ENCODE measurements at regions not wholly inside any gene's neighbourhood (a gene's known extent, or its start where the extent isn't known, plus 50 kb on each side); places are given as distances from the start of the nearest gene placed in this dataset.

- Histone ChIP-seq H3K4me3 (ENCODE audit: low read depth in 1 of 2, low read length in 2 of 2) (no peak overlapping the region), H3K27ac (ENCODE audit: low read depth in 2 of 2, low read length in 1 of 2) (no peak overlapping the region), H3K9me3 (ENCODE audit: control insufficient read depth in 2 of 2, insufficient read depth in 1 of 2, low read depth in 1 of 2, low read length in 1 of 2) (peaks cover 0 to 2% of the 10 kb centered on the region in 2 donors), H3K27me3 (ENCODE audit: control insufficient read depth in 1 of 2, insufficient read depth in 2 of 2, low read length in 2 of 2) (no peaks in the 10 kb centered on the region), H3K36me3 (ENCODE audit: control insufficient read depth in 2 of 2, insufficient read depth in 2 of 2, low read length in 1 of 2) (no peaks in the 10 kb centered on the region), H3K4me1 (ENCODE audit: control insufficient read depth in 2 of 2, insufficient read depth in 2 of 2, low read length in 1 of 2) (no peaks in the 10 kb centered on the region)
- 56 to 78% methylated on average over 12 of the region's 12 CpGs for WGBS, 2 donors
Measured at GRCh38 chr12:4015225-4016091, 142.3 kb upstream of the PARP11 start.

GRCh38 chr12:4014858-4015224 lies 141.6 kb upstream of the PARP11 start:
- H3K4me1 ChIP-seq (ENCODE audit: control insufficient read depth in 2 of 2, insufficient read depth in 2 of 2, low read length in 1 of 2) = no peaks in the 10 kb centered on the region
- no peak overlapping the region for H3K4me3 ChIP-seq (ENCODE audit: low read depth in 1 of 2, low read length in 2 of 2)
- no peaks in the 10 kb centered on the region for H3K36me3 ChIP-seq (ENCODE audit: control insufficient read depth in 2 of 2, insufficient read depth in 2 of 2, low read length in 1 of 2)
- WGBS, 2 donors = 62 to 70% methylated on average over 6 of the region's 6 CpGs
- no peak overlapping the region for H3K27ac ChIP-seq (ENCODE audit: low read depth in 2 of 2, low read length in 1 of 2)
- H3K27me3 ChIP-seq (ENCODE audit: control insufficient read depth in 1 of 2, insufficient read depth in 2 of 2, low read length in 2 of 2) = no peaks in the 10 kb centered on the region
- H3K9me3 ChIP-seq (ENCODE audit: control insufficient read depth in 2 of 2, insufficient read depth in 1 of 2, low read depth in 1 of 2, low read length in 1 of 2) = peaks cover 0 to 2% of the 10 kb centered on the region in 2 donors

DNA sequence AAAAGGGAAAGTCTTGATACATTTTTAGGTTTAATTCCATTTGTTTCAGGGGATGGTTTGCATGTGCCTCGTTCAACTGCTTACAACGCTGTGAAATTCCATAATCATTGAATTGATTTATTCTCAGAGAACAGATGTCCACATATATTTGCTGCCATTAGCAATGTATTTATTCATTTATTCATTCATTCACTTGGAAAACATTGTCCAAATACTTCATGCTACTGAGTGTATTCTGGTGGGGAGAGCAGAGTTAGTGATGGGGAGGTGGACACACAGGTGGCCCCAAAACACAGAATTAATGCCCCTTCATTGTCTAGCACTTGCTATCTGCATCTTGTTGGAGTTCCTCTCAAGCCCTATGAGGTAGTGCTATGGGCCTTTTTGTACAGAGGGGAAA lies 141.2 kb upstream of the PARP11 start:
- Histone ChIP-seq H3K27ac (ENCODE audit: low read depth in 2 of 2, low read length in 1 of 2) (no peak overlapping the region), H3K4me3 (ENCODE audit: low read depth in 1 of 2, low read length in 2 of 2) (no peak overlapping the region), H3K4me1 (ENCODE audit: control insufficient read depth in 2 of 2, insufficient read depth in 2 of 2, low read length in 1 of 2) (no peaks in the 10 kb centered on the region), H3K9me3 (ENCODE audit: control insufficient read depth in 2 of 2, insufficient read depth in 1 of 2, low read depth in 1 of 2, low read length in 1 of 2) (peaks cover 0 to 2% of the 10 kb centered on the region in 2 donors), H3K36me3 (ENCODE audit: control insufficient read depth in 2 of 2, insufficient read depth in 2 of 2, low read length in 1 of 2) (no peaks in the 10 kb centered on the region), H3K27me3 (ENCODE audit: control insufficient read depth in 1 of 2, insufficient read depth in 2 of 2, low read length in 2 of 2) (no peaks in the 10 kb centered on the region)
- WGBS, 2 donors = 79 to 93% methylated on average over 2 of the region's 2 CpGs

DNA sequence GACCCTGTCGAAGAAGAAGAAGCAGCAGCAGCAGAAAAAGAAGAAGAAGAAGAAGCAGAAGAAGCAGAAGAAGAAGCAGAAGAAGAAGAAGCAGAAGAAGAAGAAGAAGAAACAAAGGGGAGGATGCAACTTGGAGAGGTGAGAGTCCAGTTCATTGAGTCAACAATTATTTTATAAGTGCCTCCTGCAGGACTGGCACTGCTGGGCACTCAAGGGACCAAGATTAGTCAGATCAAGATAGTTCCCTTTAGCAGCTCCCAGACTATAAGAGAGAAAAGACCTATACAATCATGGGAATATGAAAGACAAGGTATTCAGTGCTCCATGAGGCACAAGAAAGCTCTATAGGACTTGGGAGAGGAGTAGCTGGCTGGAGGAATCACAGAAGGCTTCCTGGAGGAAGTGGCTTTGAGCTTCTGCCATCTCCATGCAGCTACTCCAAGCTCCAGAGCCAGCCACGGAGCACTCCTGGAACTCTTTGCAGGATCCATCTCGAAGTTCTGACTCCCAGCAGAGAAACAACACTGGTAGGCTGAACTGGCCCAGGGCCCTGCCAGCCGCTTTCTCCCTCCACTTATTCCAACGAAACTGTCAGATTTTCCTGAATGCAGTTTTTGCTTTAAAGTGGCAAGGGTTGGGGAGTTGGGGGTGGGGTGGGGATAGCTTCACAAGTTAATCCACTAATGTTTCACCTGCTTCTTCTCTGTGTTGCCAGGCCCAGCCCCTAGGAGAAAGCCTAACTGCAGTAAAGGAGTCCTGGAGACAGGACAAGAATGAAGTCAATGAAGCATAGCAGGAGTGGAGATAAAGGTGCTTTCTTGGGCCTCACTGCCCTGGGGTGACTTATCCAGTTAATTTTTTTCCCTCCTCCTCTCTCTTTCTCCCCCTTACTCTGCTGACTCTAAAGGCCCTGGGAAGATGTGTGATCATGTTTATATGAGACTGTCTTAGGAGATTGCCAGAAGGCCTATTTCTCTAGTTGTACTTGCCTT lies 140.1 kb upstream of the PARP11 start:
- H3K27ac ChIP-seq (ENCODE audit: low read depth in 2 of 2, low read length in 1 of 2) = no peak overlapping the region

DNA sequence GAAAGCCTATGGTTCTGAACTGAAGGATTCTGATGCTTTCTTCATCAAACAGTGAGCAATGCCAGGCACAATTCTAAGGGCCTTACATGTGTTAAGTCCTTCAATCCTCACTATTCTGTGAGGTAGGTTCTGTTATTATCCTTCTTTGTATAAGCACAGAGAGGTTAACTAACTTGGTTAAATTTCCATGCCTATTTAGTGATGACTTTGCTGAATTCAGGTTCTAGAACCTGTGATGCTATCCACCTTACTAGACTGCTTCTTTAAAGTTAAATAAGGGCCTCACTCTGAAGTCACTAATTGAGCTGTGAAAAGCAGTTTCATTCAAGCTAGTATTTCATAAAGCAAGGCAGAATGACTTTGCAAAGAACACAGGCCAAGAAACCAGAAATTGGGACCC lies 138.9 kb upstream of the PARP11 start:
- H3K36me3 ChIP-seq (ENCODE audit: control insufficient read depth in 2 of 2, insufficient read depth in 2 of 2, low read length in 1 of 2) = no peaks in the 10 kb centered on the region

More for the DNA sequence above, 140.1 kb upstream of the PARP11 start:
- H3K9me3 ChIP-seq (ENCODE audit: control insufficient read depth in 2 of 2, insufficient read depth in 1 of 2, low read depth in 1 of 2, low read length in 1 of 2) = peaks cover 0 to 2% of the 10 kb centered on the region in 2 donors
- H3K27me3 ChIP-seq (ENCODE audit: control insufficient read depth in 1 of 2, insufficient read depth in 2 of 2, low read length in 2 of 2) = no peaks in the 10 kb centered on the region
- H3K4me1 ChIP-seq (ENCODE audit: control insufficient read depth in 2 of 2, insufficient read depth in 2 of 2, low read length in 1 of 2) = no peaks in the 10 kb centered on the region
- no peaks in the 10 kb centered on the region for H3K36me3 ChIP-seq (ENCODE audit: control insufficient read depth in 2 of 2, insufficient read depth in 2 of 2, low read length in 1 of 2)
- WGBS, 2 donors = 47 to 49% methylated on average over 5 of the region's 5 CpGs
- H3K4me3 ChIP-seq (ENCODE audit: low read depth in 1 of 2, low read length in 2 of 2) = no peak overlapping the region

GRCh38 chr12:4011597-4011996 lies 138.4 kb upstream of the PARP11 start:
- no peak overlapping the region for H3K27ac ChIP-seq (ENCODE audit: low read depth in 2 of 2, low read length in 1 of 2)
- WGBS, 2 donors = 57 to 71% methylated on average over 5 of the region's 5 CpGs

More for the DNA sequence above, 138.9 kb upstream of the PARP11 start:
- no peak overlapping the region for H3K27ac ChIP-seq (ENCODE audit: low read depth in 2 of 2, low read length in 1 of 2)
- H3K9me3 ChIP-seq (ENCODE audit: control insufficient read depth in 2 of 2, insufficient read depth in 1 of 2, low read depth in 1 of 2, low read length in 1 of 2) = no peaks in the 10 kb centered on the region
- no peak overlapping the region for H3K4me3 ChIP-seq (ENCODE audit: low read depth in 1 of 2, low read length in 2 of 2)
- H3K27me3 ChIP-seq (ENCODE audit: control insufficient read depth in 1 of 2, insufficient read depth in 2 of 2, low read length in 2 of 2) = no peaks in the 10 kb centered on the region
- H3K4me1 ChIP-seq (ENCODE audit: control insufficient read depth in 2 of 2, insufficient read depth in 2 of 2, low read length in 1 of 2) = no peaks in the 10 kb centered on the region

GRCh38 chr12:4009979-4010704 lies 136.9 kb upstream of the PARP11 start:
- Histone ChIP-seq H3K27me3 (ENCODE audit: control insufficient read depth in 1 of 2, insufficient read depth in 2 of 2, low read length in 2 of 2) (no peaks in the 10 kb centered on the region), H3K36me3 (ENCODE audit: control insufficient read depth in 2 of 2, insufficient read depth in 2 of 2, low read length in 1 of 2) (no peaks in the 10 kb centered on the region)
- 78 to 90% methylated on average over 8 of the region's 8 CpGs for WGBS, 2 donors

More at GRCh38 chr12:4011597-4011996, 138.4 kb upstream of the PARP11 start:
- H3K9me3 ChIP-seq (ENCODE audit: control insufficient read depth in 2 of 2, insufficient read depth in 1 of 2, low read depth in 1 of 2, low read length in 1 of 2) = no peaks in the 10 kb centered on the region
- peaks cover 0 to 4% of the 10 kb centered on the region in 2 donors for H3K4me1 ChIP-seq (ENCODE audit: control insufficient read depth in 2 of 2, insufficient read depth in 2 of 2, low read length in 1 of 2)
- no peak overlapping the region for H3K4me3 ChIP-seq (ENCODE audit: low read depth in 1 of 2, low read length in 2 of 2)
- H3K36me3 ChIP-seq (ENCODE audit: control insufficient read depth in 2 of 2, insufficient read depth in 2 of 2, low read length in 1 of 2) = no peaks in the 10 kb centered on the region
- no peaks in the 10 kb centered on the region for H3K27me3 ChIP-seq (ENCODE audit: control insufficient read depth in 1 of 2, insufficient read depth in 2 of 2, low read length in 2 of 2)

GRCh38 chr12:4006743-4007142 lies 133.5 kb upstream of the PARP11 start:
- no peaks in the 10 kb centered on the region for H3K27me3 ChIP-seq (ENCODE audit: control insufficient read depth in 1 of 2, insufficient read depth in 2 of 2, low read length in 2 of 2)
- 60 to 85% methylated on average over 4 of the region's 4 CpGs for WGBS, 2 donors
- H3K27ac ChIP-seq (ENCODE audit: low read depth in 2 of 2, low read length in 1 of 2) = no peak overlapping the region
- peaks cover 0 to 2% of the 10 kb centered on the region in 2 donors for H3K9me3 ChIP-seq (ENCODE audit: control insufficient read depth in 2 of 2, insufficient read depth in 1 of 2, low read depth in 1 of 2, low read length in 1 of 2)
- H3K4me3 ChIP-seq (ENCODE audit: low read depth in 1 of 2, low read length in 2 of 2) = no peak overlapping the region
- peaks cover 0 to 2% of the 10 kb centered on the region in 2 donors for H3K36me3 ChIP-seq (ENCODE audit: control insufficient read depth in 2 of 2, insufficient read depth in 2 of 2, low read length in 1 of 2)
- H3K4me1 ChIP-seq (ENCODE audit: control insufficient read depth in 2 of 2, insufficient read depth in 2 of 2, low read length in 1 of 2) = peaks cover 2 to 6% of the 10 kb centered on the region in 2 donors

More at GRCh38 chr12:4009979-4010704, 136.9 kb upstream of the PARP11 start:
- Histone ChIP-seq H3K4me1 (ENCODE audit: control insufficient read depth in 2 of 2, insufficient read depth in 2 of 2, low read length in 1 of 2) (peaks cover 0 to 6% of the 10 kb centered on the region in 2 donors), H3K27ac (ENCODE audit: low read depth in 2 of 2, low read length in 1 of 2) (no peak overlapping the region), H3K4me3 (ENCODE audit: low read depth in 1 of 2, low read length in 2 of 2) (no peak overlapping the region), H3K9me3 (ENCODE audit: control insufficient read depth in 2 of 2, insufficient read depth in 1 of 2, low read depth in 1 of 2, low read length in 1 of 2) (no peaks in the 10 kb centered on the region)

DNA sequence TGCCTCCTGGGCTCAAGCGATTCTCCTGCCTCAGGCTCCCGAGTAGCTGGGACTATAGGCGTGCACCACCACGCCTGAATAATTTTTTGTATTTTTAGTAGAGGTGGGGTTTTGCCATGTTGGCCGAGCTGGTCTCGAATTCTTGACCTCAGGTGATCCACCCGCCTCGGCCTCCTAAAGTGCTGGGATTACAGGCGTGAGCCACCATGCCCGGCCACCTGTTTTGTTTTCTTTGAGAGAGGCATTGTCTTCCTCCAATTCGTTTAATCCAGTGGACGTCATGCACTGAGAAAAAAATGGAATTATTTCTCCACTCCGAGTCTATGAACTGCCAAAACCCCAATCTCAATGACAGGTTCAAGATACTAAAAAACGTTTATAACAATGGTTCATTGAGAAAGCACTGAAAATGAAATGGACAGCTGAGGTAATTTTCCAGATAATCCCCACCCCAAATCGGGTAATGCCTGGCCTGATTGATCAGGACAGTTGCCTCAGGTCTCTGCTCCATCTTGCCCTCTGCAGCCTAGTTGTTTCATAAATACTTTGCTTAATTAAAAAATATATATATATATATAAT lies 132.7 kb upstream of the PARP11 start:
- peaks cover 2 to 6% of the 10 kb centered on the region in 2 donors for H3K4me1 ChIP-seq (ENCODE audit: control insufficient read depth in 2 of 2, insufficient read depth in 2 of 2, low read length in 1 of 2)
- peaks cover 0 to 2% of the 10 kb centered on the region in 2 donors for H3K9me3 ChIP-seq (ENCODE audit: control insufficient read depth in 2 of 2, insufficient read depth in 1 of 2, low read depth in 1 of 2, low read length in 1 of 2)
- peaks cover 0 to 2% of the 10 kb centered on the region in 2 donors for H3K36me3 ChIP-seq (ENCODE audit: control insufficient read depth in 2 of 2, insufficient read depth in 2 of 2, low read length in 1 of 2)
- H3K27ac ChIP-seq (ENCODE audit: low read depth in 2 of 2, low read length in 1 of 2) = no peak overlapping the region
- no peaks in the 10 kb centered on the region for H3K27me3 ChIP-seq (ENCODE audit: control insufficient read depth in 1 of 2, insufficient read depth in 2 of 2, low read length in 2 of 2)
- H3K4me3 ChIP-seq (ENCODE audit: low read depth in 1 of 2, low read length in 2 of 2) = no peak overlapping the region
- WGBS, 2 donors = 75 to 78% methylated on average over 15 of the region's 15 CpGs

Measured in esophagus (tissue), 2 donors.